HG03064 (cell line): ENCODE measurements at regions not wholly inside any gene's neighbourhood (a gene's known extent, or its start where the extent isn't known, plus 50 kb on each side); places are given as distances from the start of the nearest gene placed in this dataset.

ENCODE experiments used
- ATAC-seq: cut with Tn5 transposase; IDR thresholded peaks from one replicate; pipeline ENCODE4 v1.9.1; 2021; ENCODE audit warnings: low read depth; ENCODE audit not compliant: unreplicated experiment

DNA sequence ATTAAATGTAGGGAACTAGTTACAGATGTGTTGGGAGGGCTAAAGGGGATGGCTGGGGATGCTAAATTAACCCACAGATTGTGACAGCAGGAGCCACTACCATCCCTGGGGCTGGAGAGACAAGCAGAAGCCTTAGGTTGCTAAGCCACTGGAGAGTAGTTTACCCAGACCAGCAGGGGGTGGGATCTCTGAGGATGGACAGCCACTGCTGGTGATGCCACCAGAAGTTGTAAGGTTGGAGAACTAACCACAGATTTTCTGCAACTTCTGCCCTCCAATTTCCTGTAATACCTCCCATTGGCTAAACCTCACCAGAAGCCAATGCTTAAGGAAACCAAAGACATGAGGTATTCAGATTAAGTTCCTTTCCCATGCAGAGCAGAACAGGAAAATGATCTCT lies 139.6 kb upstream of the NOX3 start:
- no peak for ATAC-seq

DNA sequence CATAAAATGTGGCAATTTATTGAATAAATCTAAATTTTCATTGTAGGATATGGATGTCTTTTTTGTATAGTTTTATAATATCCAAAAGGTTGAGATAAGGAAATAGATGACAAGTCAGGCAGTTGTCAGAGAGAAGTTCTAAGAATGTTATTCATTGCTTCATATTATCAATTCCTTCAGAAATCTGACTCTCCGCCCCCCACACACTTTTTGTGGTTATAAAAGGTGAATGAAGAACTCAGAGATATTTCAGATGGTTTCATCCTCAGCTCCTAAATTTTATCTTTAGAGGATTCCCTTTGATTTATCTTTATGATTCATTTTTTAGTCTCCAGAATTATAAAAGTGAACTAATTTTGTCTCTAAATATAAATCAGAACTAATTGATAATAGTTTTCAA lies 136.1 kb upstream of the NOX3 start:
- no peak for ATAC-seq

DNA sequence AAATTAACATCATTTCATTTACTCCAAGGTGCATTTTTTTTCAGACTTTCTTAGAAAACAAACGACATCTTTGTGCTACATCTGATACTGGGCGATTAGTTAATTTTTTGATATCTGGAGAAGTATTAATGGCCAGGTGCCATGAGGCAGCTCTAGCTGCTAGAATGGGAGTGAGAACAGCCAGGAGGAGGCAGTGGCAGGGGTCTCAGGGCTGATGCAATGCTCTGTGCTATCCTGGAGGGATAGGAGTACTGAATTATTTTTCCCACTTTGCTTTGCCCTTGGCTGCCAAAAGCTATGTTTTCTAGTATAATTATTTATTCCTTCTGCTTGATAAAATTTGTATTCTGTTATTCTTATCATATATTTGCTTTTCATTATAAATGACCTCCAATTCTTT lies 133.6 kb upstream of the NOX3 start:
- no peak for ATAC-seq

DNA sequence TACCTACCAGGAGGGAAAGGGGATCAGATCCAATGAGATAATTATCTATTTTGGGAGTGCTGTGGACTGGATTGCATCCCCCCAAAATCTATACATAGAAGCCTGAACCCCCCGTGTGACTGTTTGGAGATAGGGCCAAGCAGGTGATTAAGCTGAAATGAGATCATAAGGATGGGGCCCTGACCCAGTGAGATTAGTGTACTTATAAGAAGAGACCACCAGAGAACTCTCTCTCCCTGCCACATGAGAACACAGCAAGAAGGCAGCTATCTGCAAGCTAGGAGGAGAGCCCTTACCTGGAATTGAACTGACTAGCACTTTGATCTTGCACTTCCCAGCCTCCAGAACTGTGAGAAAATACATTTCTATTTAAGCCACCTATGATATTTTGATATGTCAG lies 132.2 kb upstream of the NOX3 start:
- ATAC-seq: no peak

DNA sequence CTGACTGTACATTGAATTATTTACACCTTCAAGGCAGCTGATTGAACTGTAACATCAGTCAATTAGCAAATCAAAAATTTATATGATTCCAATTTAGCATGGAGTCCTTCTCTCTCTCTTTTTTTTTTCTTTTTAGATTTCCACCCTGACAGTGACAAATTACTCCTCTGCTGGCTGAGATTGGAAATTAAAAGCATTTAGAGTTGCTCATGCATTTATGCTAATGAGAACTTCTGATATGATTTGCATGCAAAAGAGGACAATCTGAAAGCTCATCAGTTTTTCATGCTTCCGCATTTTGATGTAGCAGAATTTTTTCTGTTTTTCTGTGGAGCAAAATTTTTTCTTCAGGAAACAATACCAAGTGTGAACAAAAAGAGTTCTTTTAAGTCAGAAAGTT lies 130.5 kb upstream of the NOX3 start:
- no peak for ATAC-seq

DNA sequence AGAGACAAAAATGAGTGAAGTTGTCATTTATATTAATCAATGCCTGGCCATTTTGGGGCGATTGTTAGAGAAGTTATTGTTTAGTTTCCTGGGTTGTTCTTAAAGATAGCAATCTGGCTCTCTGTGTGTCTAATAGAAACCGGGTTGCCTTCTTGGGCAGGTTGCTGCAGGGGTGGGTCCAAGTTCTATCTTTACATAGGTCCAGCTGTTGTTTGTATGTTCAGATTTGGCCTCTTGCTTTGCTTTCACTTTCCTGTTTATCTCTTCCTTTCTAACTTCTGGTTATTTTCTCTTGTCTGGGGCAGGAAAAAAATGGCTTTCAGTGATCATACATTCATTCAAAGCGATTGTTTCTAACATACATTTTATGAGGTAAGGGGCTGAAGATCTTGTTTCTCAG lies 128.4 kb upstream of the NOX3 start:
- no peak for ATAC-seq

DNA sequence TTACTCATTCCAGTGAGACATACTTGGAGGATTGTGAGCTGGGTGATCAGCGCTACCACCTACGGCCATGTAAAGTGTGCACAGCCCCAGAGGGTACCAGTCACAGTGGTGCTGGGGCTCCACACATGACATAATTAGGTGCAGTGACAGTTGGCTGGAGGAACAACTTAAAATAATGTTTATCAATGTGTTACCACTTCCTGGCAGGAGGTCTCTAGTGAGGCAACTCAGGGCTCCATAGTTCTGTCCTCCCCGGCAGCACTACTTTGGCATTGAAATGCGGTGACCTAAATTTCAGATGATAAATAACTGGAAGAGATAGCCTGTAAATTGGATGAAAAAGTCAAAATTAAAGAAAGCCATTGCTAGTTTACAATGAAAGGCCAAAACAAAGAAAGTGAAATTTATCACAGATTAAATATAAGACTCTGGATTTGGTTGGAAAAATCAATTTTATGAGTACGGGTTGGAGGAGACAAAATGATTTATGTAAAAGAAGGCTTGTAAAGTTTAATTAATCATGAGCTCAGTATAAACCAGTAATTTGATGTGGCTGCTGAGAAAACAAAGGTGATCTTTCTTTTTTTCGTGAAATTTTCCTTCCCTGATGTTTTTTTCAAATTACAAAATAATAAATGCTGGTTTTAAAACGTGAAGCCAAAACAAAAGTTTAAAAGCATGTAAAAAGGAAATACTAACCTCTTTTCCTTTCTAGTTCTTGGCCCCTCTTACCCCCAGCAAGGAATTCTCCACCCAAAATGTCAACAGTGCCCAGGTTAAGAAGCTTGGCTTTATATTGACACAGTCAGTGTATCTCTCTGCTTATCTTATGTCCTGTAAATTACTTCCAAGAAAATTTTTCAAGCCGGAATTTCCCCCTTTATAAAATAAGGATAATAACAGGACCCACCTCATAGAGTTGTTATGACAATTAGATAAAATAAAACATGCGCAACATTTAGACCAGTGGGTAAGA lies 126.7 kb upstream of the NOX3 start:
- ATAC-seq: no peak

DNA sequence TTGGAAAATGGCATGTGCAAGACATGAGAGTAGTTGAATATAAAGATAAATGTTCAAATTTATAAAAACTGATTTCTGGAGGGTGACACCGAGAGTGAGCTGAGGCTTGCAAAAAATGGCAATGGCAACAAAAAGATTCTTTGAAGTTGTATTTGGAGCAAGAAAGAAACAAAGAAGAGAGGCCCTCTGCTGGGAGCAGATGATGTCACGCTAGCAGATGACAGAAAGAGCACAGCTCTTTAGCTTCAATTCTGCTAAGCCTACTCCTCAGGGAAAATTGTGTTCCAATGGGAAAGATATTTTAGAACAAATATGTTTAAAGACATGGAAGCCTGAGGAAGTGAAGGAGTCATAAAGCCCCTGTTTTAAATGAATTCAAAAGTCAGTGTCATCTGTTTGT lies 125.3 kb upstream of the NOX3 start:
- no peak for ATAC-seq

DNA sequence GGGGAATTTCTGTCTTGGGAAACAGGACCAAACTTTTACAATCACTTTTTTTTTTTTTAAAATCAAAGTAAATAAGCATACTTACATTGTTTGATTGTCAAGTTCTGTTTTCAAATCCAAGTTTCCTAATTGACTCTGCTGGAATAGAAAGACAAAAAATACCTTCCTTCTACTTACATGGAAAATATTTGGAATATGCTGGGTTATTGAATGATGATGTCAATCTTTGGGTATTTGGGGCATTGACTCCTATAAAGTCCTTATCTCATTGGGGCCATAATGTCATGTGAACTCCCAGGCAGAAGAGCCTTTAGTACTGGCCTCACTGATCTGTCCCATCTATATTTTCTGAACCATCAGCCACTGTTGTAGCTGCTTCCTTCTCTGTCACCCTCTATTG lies 122.6 kb upstream of the NOX3 start:
- ATAC-seq: no peak

DNA sequence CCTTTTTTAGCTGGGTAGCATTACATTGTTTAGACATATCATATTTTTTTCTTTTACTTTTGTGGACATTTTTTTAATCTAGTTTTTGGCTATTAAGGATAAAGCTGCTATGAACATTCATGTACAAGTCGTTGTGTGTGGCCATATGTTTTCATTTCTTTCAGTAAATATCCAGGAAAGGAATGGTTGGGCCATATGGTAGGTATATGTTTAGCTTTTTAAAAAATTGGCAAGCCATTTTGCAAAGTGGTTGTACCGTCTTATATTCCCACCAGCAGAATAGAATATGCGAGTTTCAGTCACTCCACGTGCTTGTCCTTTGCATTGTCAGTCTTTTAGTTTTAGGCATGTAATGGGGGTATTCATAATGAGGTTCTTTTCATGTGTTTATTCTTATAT lies 106.3 kb upstream of the NOX3 start:
- no peak for ATAC-seq

DNA sequence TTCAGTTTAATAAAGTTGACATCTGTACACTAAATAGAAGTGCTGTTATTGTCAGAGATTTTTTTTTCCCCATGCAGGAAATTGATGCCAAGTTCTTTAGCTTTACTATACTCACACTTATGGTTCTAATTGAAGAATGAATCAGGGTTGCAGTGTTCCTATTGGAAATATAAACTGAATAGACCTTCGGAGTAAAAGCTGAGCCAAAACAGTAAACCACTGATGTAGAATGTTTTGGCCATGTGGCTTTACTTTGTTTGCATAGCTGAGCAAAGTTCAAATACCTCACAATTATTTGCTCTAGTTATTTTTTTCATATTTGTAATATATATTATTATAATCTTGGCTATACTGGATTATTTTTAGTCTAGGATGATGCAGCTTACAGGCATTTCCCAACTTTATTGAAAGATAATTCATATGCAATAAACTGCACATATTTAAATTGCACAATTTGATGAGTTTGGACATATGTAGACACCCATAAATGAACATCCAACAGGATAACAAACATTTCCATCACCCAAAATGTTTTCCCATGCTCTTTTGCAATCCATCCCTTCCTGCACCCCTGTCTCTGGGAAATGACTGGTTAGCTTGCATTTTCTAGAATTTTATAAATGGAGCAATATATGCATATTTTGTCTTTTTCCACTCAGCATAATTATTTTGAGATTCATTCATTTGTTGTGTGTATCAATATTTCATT lies 105.8 kb upstream of the NOX3 start:
- ATAC-seq: no peak

DNA sequence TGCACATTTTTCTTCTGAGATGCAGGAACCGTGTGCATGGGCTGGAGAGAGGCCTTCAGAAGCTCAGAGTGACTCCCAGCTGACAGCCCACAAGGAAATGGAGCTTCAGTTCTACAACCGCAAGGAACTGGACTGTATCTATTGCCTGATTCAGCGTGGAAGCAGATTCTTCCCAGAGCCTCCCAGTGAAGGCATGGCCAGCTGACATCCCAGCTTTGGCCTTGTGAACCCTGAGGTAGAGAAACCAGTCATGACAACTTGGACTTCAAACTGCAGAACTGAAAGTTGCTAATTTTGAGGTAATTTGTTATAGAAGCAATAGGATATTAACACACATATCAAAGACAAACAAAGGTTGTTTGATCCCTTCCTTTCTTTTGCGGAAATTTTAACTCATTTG lies 94.3 kb upstream of the NOX3 start:
- ATAC-seq: no peak

DNA sequence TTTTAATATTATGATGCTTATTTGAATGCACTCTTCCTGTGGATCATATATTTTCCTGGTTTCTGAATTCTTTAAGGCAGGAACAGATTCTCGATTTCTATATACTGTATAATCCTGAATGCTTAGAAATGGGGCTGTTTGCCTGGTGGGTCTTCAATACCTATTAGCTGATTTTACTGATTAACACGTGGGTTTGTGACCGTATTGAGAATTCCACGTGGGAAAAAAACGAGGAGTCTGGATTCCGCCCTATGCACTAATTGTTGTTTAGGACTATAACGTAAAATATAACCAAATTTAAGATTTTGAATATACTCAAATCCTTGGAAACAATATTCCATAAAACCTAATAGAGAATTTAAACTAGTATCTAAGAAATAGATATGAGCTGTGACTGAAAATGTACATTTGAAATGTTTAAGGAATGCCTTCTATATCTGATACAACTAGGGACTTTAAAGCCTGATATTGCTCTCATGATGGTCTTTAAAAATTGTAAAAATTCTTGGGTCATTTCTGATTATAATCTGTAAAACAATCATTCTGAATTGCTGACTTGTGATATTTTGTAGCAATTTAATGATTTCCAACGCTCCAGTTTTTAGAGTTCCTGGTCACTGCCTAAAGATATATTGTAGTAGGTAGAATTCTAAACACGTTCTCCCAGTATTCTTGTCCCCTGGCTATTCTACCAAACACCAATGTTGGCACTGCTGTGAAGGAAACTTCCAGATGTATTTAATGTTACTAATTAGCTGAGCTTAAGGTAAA lies 93.6 kb upstream of the NOX3 start:
- ATAC-seq: no peak

DNA sequence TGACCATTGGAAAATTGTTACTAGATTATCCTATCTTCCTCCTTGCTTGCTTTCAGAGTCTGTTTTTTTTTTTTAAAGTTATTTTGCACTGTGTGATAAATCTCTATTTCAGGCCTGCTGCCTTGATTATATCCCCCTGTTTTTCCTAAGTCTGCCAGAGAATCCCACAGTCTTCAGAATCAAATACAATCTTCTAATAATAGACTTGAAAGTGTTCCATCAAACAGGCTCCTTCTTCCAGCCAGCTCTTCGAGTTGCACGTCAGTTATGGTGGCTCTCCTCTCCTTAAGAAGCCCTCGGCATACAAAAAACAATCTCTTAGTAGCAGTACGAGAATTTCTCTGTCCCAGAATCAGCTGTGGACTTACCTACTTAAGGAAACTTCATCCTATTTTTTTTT lies 92.9 kb upstream of the NOX3 start:
- no peak for ATAC-seq

DNA sequence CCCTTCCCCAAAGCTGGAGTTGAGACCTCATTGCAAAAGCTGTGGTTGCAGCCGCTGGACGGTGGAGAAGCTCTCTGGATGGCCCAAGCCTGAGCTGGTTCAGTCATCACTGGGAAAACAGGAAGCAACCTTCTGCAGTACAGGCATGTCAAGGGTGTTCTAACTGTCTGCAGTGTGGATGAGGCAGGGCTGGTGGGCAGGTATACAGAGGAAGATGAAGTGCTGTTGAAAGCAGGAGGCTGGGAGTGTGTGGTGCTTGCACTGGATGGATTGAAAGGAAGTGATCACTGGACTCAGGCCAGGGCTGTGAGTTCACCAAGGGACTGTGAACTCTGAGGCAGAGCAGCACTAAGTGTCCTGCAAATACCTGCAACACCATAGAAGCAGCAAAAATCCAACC lies 89.0 kb upstream of the NOX3 start:
- no peak for ATAC-seq

DNA sequence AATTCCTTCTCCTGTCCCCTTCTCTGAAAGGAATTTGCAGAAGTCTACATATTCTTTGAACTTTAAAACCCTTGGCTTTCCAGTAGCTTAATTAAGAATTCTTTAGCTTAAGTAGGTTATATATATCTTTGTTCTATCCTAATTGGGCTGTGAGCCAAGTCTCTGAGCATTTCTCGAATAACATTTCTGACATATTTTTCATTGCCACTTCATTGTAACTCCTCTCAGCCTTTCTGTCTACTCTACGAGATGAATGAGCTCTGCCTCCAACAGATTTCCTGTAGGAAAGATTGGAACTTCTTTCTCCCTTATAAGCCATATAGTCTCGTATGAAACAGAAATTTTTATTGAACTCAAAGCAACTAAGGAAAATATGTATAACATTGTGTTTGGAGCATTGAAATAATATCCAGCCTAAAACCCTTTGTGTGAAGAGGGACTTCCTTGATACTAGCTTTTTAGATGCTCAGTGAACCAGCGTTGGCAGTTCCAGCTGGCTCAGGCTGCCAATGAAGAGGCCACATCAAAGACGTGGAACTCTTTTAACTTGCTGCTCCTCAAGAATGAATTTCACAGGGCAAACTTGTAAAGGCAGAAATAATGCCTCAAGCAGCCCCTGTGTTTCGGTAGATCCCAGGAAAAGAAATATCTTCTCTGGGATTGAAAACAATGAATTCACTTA lies 87.7 kb upstream of the NOX3 start:
- ATAC-seq: no peak

DNA sequence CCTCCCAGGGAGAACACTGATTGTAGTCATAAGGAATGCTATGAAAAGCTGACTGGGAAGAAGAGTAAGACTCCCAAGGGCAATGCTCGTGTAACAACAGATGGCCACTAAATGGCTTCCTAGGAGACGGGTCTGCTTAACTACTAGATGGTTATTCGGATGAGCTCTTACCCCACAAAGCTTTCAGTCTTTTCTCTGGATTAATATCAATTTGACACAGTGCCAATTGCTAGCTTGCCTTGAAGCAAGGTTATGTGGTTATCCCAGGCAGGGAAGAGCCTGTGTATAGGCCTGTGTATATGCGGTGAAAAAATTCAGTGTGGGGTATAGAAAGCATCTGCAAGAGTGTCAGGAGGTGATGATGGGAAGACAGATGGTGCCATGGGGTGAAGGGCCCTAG lies 86.4 kb upstream of the NOX3 start:
- no peak for ATAC-seq

DNA sequence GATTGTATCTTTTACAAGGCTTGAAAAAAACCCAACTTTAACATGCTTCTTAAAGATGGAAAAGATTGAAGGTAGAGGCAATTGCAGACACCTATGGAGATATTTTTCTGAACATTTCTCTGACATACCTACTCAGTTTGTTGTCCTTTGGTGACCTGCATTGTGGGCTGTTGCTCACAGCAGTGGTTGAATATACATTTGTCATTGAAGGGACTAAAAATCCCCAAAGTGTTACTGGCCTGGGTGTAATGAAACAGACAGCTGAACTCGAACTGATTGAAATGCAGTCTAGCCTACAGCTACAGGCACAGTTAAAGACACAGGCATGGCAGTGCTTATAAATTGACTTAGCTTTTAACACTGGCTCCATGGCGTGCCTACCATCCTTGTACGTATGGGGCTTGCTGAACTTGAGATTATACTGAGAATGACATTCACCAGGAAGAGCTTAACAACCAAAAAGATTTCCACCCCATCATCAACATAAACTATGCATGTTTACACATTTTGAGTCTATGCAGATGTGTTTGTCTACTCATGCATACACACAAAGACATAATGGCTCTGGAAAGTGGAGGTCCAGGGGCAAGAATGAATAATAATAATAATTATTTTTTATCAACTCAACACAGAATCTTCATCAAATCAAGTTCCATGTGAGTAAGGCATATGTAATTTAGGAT lies 83.2 kb upstream of the NOX3 start:
- ATAC-seq: no peak

DNA sequence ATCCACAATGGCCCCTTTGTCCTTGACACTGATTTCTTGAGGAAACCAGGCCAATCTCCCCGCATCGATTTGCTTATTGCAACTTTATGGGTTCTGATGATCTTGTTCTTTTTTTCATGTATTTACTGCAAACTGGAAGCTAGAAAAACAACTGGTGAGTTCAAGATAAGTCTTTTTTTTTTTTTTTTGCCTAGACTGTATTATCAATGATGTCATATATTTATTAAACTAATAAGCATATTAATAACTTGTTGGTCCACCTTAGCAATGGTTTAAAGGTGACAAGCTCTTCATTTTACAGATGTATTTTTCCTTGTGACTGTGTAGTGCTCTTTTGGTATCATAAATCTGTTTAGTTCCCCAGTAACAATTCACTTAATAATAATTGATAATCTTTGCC lies 79.0 kb upstream of the NOX3 start:
- ATAC-seq: no peak

DNA sequence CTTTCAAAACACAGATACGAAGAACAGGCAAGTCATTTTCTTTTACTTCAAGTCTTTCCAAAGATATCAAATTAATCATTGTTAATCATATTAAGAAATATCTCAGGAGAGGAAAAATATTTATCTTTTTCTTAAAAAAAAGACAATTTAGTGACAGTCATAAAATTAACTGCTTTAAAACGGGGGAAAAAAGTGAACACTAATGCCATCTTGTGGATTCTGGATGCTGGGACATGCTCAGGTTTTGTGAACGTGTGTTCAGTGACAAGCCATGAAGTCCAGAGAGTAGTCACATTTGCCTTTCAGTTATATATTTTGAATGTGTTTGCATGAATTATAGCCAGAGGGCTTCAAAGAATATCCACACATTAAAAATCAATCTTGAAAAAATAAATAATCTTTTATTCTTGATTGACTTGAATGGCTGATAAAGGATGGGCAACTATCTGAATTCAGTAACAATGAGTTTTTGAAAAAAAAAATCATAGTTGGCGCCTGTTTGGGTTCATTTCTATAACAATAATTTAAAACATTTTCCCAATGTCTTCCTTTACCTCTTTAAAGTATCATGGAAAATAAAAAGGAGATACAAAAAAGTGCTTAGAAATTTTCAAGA lies 74.7 kb upstream of the NOX3 start:
- no peak for ATAC-seq
